GM13977 (cell line): ENCODE measurements at regions not wholly inside any gene's neighbourhood (a gene's known extent, or its start where the extent isn't known, plus 50 kb on each side); places are given as distances from the start of the nearest gene placed in this dataset.

Source experiments
- DNase-seq: peaks from one replicate; pipeline ENCODE4 v3.0.0; 2012; ENCODE audit warnings: low spot score
- CTCF ChIP-seq: IDR thresholded peaks from 2 replicates; pipeline ENCODE4 v1.5.1; 2012; ENCODE audit warnings: mild to moderate bottlenecking, control low read depth; ENCODE audit not compliant: insufficient read depth; ENCODE audit errors: extremely low read depth, missing control alignments
- in situ Hi-C: fragments of 300-500 bp; cut with MboI; formaldehyde crosslinking; loops from one replicate; pipeline ENCODE4 v1.12.0; 2022; ENCODE audit warnings: low sequenced_read_pairs, low pct_unique_long_range_greater_than_20kb, mixed read lengths, inconsistent platforms; ENCODE audit not compliant: unreplicated experiment

GRCh38 chr1:69492286-69492685 is 75.4 kb upstream of the LRRC7 start:
- no peak for TF ChIP-seq CTCF
- DNase-seq: no peak
- in situ Hi-C loops: no loop called here

- in situ Hi-C loops: no loop called here
- TF ChIP-seq CTCF: no peak
- DNase-seq: no peak
Observed at GRCh38 chr1:69494221-69494620, 73.5 kb upstream of the LRRC7 start.

- TF ChIP-seq CTCF: no peak
- in situ Hi-C loops: no loop called here
- no peak for DNase-seq
Observed at GRCh38 chr1:69497441-69498221, 70.1 kb upstream of the LRRC7 start.

GRCh38 chr1:69498711-69499110 is 69.0 kb upstream of the LRRC7 start:
- DNase-seq: no peak
- in situ Hi-C loops: no loop called here
- no peak for TF ChIP-seq CTCF

GRCh38 chr1:69499203-69499803 is 68.4 kb upstream of the LRRC7 start:
- no peak for DNase-seq
- no peak for TF ChIP-seq CTCF
- in situ Hi-C loops: no loop called here

- in situ Hi-C loops: no loop called here
- no peak for DNase-seq
- no peak for TF ChIP-seq CTCF
Observed at GRCh38 chr1:69502991-69503390, 64.7 kb upstream of the LRRC7 start.
